ENCODE measurements at regions not wholly inside any gene's neighbourhood (a gene's known extent, or its start where the extent isn't known, plus 50 kb on each side); places are given as distances from the start of the nearest gene placed in this dataset.

GRCh38 chr3:68631850-68632545 is 300.3 kb downstream of the TAFA4 start:
- TF ChIP-seq CTCF (IDR thresholded peaks at IDR 0.05; ENCODE audit: insufficient read depth, low read depth, low read length): no peak
- no peak for DNase-seq (ENCODE audit: low read depth)
- H3K4me3 ChIP-seq (ENCODE audit: low read depth, low read length): no peak overlapping the region

- TF ChIP-seq CTCF (IDR thresholded peaks at IDR 0.05; ENCODE audit: insufficient read depth, low read depth, low read length): no peak
- no peak for DNase-seq (ENCODE audit: low read depth)
- H3K4me3 ChIP-seq (ENCODE audit: low read depth, low read length): no peak overlapping the region
These were observed 312.1 kb downstream of the TAFA4 start for GRCh38 chr3:68620211-68620610.

- no peak for TF ChIP-seq CTCF (IDR thresholded peaks at IDR 0.05; ENCODE audit: insufficient read depth, low read depth, low read length)
- no peak for DNase-seq (ENCODE audit: low read depth)
- no peak overlapping the region for H3K4me3 ChIP-seq (ENCODE audit: low read depth, low read length)
These were observed 318.3 kb downstream of the TAFA4 start for GRCh38 chr3:68614087-68614486.

GRCh38 chr3:68571321-68571720 is 361.0 kb downstream of the TAFA4 start:
- no peak for TF ChIP-seq CTCF (IDR thresholded peaks at IDR 0.05; ENCODE audit: insufficient read depth, low read depth, low read length)
- no peak overlapping the region for H3K4me3 ChIP-seq (ENCODE audit: low read depth, low read length)
- no peak for DNase-seq (ENCODE audit: low read depth)

GRCh38 chr3:68560728-68561127 is 371.6 kb downstream of the TAFA4 start:
- DNase-seq (ENCODE audit: low read depth): no peak
- TF ChIP-seq CTCF (IDR thresholded peaks at IDR 0.05; ENCODE audit: insufficient read depth, low read depth, low read length): no peak
- H3K4me3 ChIP-seq (ENCODE audit: low read depth, low read length): no peak overlapping the region

- no peak for TF ChIP-seq CTCF (IDR thresholded peaks at IDR 0.05; ENCODE audit: insufficient read depth, low read depth, low read length)
- no peak overlapping the region for H3K4me3 ChIP-seq (ENCODE audit: low read depth, low read length)
- no peak for DNase-seq (ENCODE audit: low read depth)
These were observed 396.6 kb downstream of the TAFA4 start for GRCh38 chr3:68535782-68536181.

GRCh38 chr3:68523330-68523729 is 409.0 kb downstream of the TAFA4 start:
- H3K4me3 ChIP-seq (ENCODE audit: low read depth, low read length): no peak overlapping the region
- TF ChIP-seq CTCF (IDR thresholded peaks at IDR 0.05; ENCODE audit: insufficient read depth, low read depth, low read length): no peak
- no peak for DNase-seq (ENCODE audit: low read depth)
